ENCODE measurements at regions not wholly inside any gene's neighbourhood (a gene's known extent, or its start where the extent isn't known, plus 50 kb on each side); places are given as distances from the start of the nearest gene placed in this dataset.

DNA sequence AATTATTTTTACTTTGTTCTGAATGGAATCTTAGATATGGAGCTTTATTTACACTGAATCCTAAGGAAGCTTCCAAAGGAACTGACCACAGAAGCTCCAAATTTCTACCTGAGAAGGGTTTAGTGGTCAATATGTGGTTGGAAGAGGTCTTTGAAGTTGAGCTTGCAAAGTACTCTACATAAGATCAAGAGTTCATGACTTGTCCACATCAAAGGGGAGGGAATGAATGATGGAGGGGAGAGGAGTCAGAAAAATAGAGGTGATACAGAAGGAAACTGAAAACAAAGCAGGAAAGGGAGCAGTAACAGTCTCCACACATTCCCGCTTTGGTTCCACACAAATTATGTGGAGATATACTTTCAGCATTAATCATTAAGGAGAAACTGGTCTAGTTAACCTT, 450.9 kb downstream of the HINT1 start:
- no peak for TF ChIP-seq POLR2A (IDR thresholded peaks at IDR 0.05; ENCODE audit: low read depth, low read length)
- TF ChIP-seq ASH2L (IDR thresholded peaks at IDR 0.05; ENCODE audit: borderline replicate concordance, low read depth): no peak
- TF ChIP-seq, protein P1, sequence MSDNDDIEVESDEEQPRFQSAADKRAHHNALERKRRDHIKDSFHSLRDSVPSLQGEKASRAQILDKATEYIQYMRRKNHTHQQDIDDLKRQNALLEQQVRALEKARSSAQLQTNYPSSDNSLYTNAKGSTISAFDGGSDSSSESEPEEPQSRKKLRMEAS (IDR thresholded peaks at IDR 0.05; ENCODE audit: low read depth, low read length): no peak
- no peak for TF ChIP-seq ZNF384 (IDR thresholded peaks at IDR 0.05; ENCODE audit: borderline replicate concordance, low read depth, low read length)
- TF ChIP-seq POU2F2 (IDR thresholded peaks at IDR 0.05; ENCODE audit: borderline replicate concordance, low read depth, low read length): no peak
- no peak for TF ChIP-seq EZH2 (IDR thresholded peaks at IDR 0.05; ENCODE audit: borderline replicate concordance, control insufficient read depth, low read depth, low read length)
- TF ChIP-seq, protein P2, sequence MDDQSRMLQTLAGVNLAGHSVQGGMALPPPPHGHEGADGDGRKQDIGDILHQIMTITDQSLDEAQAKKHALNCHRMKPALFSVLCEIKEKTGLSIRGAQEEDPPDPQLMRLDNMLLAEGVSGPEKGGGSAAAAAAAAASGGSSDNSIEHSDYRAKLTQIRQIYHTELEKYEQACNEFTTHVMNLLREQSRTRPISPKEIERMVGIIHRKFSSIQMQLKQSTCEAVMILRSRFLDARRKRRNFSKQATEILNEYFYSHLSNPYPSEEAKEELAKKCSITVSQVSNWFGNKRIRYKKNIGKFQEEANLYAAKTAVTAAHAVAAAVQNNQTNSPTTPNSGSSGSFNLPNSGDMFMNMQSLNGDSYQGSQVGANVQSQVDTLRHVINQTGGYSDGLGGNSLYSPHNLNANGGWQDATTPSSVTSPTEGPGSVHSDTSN (IDR thresholded peaks at IDR 0.05; ENCODE audit: insufficient replicate concordance, low read depth, low read length): no peak
- TF ChIP-seq, protein P3, sequence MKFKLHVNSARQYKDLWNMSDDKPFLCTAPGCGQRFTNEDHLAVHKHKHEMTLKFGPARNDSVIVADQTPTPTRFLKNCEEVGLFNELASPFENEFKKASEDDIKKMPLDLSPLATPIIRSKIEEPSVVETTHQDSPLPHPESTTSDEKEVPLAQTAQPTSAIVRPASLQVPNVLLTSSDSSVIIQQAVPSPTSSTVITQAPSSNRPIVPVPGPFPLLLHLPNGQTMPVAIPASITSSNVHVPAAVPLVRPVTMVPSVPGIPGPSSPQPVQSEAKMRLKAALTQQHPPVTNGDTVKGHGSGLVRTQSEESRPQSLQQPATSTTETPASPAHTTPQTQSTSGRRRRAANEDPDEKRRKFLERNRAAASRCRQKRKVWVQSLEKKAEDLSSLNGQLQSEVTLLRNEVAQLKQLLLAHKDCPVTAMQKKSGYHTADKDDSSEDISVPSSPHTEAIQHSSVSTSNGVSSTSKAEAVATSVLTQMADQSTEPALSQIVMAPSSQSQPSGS (IDR thresholded peaks at IDR 0.05; ENCODE audit: low read length): no peak
